Stimulated activated CD4-positive, alpha-beta T cell treated with anti-CD3 and anti-CD28 coated beads, Interleukin-2, amount 100 ng/mL, for 4 hours (primary cell): ENCODE measurements at regions not wholly inside any gene's neighbourhood (a gene's known extent, or its start where the extent isn't known, plus 50 kb on each side); places are given as distances from the start of the nearest gene placed in this dataset.
"Not testable (repeated sequence)": the region's sequence is repeated elsewhere in the genome, so short reads cannot be mapped to it uniquely, and the experiment has no call there.

Experiments used
- DNase-seq: peaks from one replicate; pipeline ENCODE4 v3.0.0-alpha.2; 2020; ENCODE audit warnings: low read depth

DNA sequence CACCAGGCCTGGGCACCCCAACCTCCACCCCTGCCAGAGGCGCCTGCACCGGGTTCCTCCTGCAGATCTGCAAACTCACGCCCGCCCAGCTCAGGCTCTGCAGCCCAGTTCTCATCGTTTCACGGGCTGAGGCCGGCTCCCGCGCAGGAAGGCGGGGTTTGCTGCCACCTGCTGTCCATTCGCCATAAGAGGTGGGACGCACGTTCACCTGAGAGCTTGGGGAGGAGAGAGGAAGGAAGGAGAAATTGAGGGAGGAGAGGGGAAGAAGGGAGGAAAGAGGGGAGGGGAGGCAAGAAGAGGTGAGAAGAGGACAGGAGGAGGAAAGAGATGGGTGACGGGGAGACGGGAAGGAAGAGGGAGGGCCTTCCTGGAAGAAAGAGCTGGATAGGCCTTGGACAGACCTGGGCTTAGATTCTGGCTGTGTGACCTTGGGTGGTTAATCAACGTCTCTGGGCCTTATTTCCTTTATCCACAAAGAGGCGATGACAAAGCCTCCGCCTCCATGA, 114.5 kb downstream of the ADRA2C start:
- peak; percentile 53 for DNase-seq

DNA sequence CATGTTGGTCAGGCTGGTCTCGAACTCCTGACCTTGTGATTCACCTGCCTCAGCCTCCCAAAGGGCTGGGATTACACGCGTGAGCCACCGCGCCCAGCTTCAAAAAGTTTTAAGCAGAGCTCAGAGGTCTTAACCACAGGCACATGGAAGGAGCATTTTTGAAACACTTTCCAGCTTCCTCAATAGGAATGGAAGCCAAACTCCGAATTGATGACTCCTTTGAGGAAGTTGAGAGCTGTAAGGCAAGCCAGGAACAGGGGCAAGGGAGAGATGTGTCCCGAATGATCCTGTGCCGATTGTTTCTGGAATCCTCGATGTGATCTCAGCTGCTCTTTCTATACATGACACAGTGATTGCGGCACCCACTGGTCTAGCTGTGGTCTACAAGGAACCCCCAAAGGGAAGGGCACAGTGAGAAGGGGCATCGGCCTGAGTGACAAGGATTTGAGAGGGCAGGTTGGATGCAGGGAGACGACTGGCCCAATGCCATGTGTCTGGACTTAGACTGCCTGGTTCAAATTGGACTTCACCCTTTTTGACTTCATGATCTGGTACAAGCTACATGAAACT, 116.2 kb downstream of the ADRA2C start:
- not testable (repeated sequence) for DNase-seq

- DNase-seq: not testable (repeated sequence)
Measured at GRCh38 chr4:3884261-3884660, 118.1 kb downstream of the ADRA2C start.

GRCh38 chr4:3893590-3893989, 127.4 kb downstream of the ADRA2C start:
- DNase-seq: not testable (repeated sequence)

DNA sequence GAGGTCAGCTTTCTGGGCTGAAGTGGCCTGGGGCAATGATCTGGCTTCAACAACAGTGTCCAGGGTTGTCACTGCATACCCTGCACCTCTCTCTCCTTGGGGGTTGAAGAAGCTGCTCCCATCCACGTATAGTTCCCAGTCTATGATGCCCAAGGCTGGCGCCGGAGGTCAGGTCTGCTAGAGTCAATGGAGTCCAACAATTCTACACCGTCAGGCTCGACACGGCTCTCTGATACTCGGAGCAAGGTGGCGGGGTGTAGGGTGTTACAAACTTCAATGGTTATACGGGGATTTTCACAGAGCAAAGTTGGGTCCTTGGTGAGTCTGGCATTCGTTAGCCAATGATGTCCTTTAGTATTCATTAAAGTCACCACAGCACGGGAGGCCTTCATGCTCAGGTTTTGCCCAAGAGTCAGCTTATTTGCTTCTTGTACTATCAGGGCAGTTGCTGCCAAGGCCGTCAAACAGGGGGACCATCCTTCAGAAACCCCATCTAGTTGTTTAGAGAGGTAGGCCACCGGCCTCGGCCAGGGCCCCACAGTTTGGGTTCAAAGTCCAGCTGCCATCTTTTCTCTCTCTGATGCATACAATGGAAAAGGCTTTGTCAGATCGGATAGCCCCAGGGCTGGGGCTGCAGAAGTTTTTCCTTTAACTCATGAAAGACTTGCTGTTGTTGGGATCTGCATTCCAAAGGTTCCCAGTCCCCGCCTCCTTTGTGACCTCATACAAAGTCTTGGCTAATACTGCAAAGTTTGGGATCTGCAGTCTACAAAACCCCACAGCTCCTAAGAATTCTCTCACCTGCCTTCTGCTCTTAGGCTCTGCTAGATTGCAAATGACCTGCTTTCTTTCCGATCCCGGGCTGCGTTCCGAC, 128.1 kb downstream of the ADRA2C start:
- DNase-seq: not testable (repeated sequence)

- DNase-seq: no peak
Measured at GRCh38 chr4:3896441-3896840, 130.3 kb downstream of the ADRA2C start.

DNA sequence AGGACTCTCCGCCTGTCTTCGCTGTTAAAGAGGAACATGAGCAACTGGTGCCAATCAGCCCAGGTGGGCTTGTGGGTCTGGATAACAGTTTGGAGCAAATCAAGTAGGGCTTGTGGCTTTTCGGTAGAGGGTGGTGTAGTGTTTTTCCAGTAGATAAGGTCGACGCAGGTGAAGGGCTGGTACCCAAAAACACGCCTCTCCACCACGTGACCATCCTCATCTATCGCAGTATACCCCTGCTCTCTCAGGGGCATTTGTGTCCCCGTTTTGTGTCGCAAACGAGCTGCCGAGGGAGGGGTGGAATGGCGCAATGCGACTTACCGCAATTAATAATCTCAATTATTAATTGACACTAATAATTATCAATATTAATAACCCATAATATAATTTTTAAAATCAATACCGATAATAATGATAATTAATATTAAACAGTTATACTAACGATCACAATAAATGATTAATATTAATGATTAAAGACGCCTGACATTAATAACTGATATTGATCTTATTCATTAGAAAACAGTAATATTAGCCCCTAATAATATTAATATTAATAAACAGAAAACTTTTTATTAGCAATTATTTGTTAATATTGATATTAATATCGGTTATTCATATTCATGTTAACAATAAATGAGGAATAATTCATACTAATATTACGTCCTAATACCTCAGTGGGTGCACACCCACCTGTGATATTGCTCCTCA, 130.8 kb downstream of the ADRA2C start:
- DNase-seq: not testable (repeated sequence)

- no peak for DNase-seq
Measured at GRCh38 chr4:3898098-3898497, 131.9 kb downstream of the ADRA2C start.

DNA sequence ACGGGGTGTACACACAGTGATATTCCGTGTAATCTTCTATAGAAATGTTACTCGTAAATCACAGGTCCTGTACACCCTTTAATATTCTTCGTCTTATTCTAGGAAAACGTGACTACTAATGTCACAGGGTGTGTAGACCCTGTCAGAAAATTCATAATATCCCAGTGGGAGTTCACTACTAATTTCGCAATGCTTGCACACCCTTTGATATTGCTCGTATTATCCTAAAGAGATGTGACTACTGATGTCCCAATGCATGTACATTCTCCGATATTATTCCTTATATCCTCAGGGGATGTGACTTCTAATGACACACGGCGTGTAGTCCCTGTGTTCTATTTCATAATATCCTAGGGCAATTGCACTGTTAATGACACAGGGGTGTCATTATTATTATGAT, 132.7 kb downstream of the ADRA2C start:
- DNase-seq: not testable (repeated sequence)

- DNase-seq: not testable (repeated sequence)
Measured at GRCh38 chr4:3904264-3904955, 138.2 kb downstream of the ADRA2C start.

GRCh38 chr4:3909616-3910015, 143.4 kb downstream of the ADRA2C start:
- DNase-seq: not testable (repeated sequence)

DNA sequence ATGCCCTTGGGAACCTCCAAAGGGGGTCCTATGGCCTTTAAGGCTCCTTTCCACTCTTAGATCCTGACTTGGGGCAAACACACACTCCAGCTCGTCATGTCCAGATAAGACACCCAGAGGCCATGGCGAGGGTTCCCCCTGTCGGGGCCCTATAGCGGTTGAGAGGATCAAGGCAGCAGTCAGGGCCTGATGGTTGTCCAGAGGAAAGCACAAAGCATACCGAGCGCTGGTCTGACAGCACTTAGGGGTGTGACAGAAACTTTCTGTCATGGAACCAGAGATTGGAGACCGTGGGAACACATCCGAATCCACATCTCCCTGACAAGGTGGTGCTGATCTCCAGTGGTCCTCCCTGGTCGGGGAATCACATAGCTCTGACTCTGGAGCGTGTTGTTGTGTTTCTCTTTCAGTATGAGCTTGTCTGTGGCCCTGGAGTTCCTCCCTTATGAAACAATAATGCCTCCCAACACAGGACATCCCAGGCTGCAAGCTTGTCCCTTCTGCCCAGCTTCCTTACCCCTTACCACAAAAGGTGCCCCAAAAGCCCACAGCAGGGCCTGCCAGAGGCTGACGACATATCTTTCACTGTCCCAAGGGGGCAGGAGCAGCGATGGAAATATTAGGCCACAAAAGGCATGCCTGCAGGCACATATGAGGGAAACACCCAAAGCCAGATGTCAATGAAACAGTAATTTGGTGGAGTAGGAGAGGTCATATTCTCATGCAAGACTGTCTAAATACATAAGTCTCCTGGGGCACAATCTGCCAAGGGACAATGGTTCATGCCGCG, 144.2 kb downstream of the ADRA2C start:
- DNase-seq: not testable (repeated sequence)

DNA sequence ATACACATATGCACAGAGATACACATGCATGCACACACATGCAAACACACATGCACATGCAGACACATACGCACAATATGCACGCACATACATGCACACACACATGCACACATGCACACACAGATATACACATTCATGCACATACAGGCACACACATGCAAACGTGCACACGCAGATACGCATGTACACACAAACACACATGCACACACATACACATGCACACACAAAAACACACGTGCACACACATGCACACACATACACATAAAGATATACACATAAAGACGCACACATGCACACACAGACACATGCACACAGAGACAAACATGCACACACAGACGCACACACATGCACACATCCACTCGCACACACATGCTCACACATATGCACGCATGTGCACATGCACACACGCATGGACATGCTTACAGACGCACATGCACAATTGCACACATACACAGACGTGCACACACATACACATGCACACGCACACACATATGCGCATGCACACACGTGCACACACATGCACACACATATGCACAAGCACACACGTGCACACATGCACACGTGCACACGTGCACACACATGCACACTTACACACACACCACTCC, 145.2 kb downstream of the ADRA2C start:
- DNase-seq: no peak

- DNase-seq: not testable (repeated sequence)
Measured at GRCh38 chr4:3914511-3914910, 148.3 kb downstream of the ADRA2C start.

- DNase-seq: not testable (repeated sequence)
Measured at GRCh38 chr4:3919509-3919908, 153.3 kb downstream of the ADRA2C start.

GRCh38 chr4:3921902-3922301, 155.7 kb downstream of the ADRA2C start:
- not testable (repeated sequence) for DNase-seq

DNA sequence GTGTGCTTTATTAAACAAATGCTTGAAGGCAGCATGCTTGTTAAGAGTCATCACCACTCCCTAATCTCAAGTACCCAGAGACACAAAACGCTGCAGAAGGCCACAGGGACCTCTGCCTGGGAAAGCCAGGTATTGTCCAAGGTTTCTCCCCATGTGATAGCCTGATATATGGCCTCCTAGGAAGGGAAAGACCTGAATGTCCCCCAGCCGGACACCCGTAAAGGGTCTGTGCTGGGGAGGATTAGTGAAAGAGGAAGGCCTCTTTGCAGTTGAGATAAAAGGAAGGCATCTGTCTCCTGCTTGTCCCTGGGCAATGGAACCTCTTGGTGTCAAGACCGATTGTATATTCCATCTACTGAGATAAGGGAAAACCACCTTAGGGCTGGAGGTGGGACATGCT, 159.7 kb downstream of the ADRA2C start:
- DNase-seq: not testable (repeated sequence)

DNA sequence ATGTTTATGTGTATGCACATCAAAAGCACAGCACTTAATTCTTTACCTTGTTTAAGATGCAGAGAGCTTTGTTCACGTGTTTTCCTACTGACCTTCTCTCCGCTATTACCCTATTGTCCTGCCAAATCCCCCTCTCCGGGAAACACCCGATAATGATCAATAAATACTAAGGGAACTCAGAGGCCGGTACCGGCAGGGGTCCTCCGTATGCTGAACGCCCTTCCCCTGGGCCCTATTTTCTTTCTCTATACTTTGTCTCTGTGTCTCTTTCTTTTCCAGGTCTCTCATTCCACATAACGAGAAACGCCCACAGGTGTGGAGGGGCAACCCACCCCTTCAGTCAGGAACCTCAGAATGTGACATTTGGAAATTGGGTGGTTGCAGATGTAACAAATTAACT, 160.1 kb downstream of the ADRA2C start:
- DNase-seq: not testable (repeated sequence)

DNA sequence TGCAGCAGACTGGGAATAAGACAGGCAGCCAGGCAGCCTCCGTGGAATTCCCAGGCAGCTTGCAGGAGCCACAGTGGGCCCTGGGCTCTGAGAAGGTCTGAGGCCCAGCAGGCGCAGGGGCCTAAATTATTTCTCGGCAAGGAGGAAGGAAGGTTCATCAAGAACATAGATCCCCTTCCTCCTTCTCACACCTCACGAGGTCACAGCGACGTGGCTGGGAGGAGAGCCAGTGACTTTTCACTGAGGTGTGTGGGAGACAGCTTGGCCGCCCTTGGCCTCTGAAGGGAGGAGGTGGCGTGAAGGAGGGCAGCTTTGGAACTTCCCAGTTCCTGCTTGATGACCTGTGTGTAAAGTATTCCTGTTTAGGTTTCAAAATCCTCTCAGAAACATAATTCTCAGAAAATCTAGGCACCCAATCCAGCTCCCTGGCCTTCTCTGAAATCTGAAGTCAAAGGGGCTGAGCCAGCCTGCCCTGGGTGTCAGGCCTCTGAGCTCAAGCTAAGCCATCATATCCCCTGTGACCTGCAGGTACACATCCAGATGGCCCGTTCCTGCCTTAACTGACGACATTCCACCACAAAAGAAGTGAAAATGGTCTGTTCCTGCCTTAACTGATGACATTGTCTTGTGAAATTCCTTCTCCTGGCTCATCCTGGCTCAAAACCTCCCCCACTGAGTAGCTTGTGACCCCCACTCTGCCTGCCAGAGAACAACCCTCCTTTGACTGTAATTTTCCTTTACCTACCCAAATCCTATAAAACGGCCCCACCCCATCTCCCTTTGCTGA, 161.0 kb downstream of the ADRA2C start:
- not testable (repeated sequence) for DNase-seq

- not testable (repeated sequence) for DNase-seq
Measured at GRCh38 chr4:3929431-3929830, 163.2 kb downstream of the ADRA2C start.
